AG09319 (cell line): ENCODE measurements at regions not wholly inside any gene's neighbourhood (a gene's known extent, or its start where the extent isn't known, plus 50 kb on each side); places are given as distances from the start of the nearest gene placed in this dataset.
"Not testable (repeated sequence)": the region's sequence is repeated elsewhere in the genome, so short reads cannot be mapped to it uniquely, and the experiment has no call there.

Source experiments
- DNase-seq: peaks from one replicate; pipeline ENCODE4 v3.0.0-alpha.2; 2010; ENCODE audit warnings: low read depth; ENCODE audit errors: extremely low read depth
- TF ChIP-seq, protein P1 (sequence below): IDR thresholded peaks from 2 replicates; pipeline ENCODE4 v1.5.1; 2011; ENCODE audit warnings: low read depth, mild to moderate bottlenecking, inconsistent platforms, low read length, moderate library complexity

DNA sequence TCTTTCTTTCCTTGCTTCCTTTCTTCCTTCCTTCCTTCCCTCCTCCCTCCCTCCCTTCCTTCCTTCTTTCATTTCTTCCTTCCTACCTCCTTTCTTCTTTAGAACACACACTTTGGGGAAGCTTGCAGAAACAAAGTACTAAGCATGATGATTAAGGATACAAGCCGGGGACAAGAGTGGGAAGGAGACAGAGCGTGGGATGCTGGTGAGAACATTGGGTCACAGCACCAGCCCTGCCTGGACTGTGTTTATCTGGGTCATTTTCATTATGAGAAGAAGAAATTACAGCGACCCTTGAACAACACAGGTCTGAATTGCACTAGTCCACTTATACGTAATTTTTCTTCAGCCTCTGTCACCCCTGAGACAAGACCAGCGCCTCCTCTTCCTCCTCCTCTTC is 169.3 kb upstream of the TBL1X start:
- DNase-seq: no peak
- TF ChIP-seq, protein P1, sequence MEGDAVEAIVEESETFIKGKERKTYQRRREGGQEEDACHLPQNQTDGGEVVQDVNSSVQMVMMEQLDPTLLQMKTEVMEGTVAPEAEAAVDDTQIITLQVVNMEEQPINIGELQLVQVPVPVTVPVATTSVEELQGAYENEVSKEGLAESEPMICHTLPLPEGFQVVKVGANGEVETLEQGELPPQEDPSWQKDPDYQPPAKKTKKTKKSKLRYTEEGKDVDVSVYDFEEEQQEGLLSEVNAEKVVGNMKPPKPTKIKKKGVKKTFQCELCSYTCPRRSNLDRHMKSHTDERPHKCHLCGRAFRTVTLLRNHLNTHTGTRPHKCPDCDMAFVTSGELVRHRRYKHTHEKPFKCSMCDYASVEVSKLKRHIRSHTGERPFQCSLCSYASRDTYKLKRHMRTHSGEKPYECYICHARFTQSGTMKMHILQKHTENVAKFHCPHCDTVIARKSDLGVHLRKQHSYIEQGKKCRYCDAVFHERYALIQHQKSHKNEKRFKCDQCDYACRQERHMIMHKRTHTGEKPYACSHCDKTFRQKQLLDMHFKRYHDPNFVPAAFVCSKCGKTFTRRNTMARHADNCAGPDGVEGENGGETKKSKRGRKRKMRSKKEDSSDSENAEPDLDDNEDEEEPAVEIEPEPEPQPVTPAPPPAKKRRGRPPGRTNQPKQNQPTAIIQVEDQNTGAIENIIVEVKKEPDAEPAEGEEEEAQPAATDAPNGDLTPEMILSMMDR: no peak

DNA sequence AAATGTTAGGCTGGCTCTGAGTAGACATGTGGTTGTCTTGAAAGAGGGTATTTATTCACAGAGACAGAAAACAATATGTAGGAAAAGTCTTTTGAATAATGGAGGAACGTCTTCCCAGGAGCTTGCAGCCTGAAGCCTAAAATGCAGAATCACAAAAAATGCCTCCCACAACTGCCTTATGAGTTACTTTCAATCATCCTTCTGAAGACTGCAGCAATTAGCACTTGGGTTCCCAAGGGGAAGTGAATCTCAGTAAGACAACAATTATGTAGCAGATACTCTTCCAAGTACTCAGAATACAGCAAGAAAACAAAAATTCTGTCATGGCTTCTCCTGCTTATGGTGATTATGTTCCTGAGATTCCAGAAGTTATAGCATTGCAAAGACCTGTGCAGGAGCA is 166.6 kb upstream of the TBL1X start:
- TF ChIP-seq, protein P1: no peak
- DNase-seq: no peak

DNA sequence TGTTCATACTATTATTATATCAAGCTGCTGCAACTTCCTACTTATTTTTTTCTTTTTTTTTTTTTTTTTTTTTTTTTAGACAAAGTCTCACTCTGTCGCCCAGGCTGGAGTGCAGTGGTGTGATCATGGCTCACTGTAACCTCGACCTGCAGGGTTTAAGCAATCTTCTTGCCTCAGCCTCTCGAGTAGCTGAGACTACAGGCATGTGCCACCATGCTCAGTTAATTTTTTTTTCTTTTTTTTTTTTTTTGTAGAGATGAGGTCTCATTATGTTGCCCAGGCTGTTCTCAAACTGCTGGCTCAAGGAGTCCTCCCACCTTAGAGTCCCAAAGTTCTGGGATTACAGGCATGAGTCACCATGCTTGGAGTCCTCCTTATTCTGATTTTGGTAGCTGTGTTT is 165.2 kb upstream of the TBL1X start:
- DNase-seq: not testable (repeated sequence)

DNA sequence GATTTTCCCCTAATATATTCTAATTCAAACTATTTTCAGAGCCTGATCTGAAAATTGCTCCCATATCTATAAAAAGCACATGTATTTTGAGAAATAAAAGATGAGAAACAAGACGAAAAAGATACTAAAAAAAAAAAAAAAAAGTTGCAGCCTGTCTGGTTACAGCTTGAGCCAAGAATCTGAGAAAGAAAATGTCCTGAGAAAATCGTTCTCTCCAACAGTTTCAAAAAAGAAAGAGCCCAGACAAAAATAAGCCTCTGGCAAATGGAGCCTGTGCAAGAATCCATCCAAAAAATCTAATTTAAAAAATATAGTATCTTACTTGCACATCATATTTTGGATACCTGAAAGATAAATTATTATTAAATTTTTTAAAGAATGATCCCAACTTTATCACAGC is 163.0 kb upstream of the TBL1X start:
- no peak for DNase-seq
- TF ChIP-seq, protein P1: no peak

DNA sequence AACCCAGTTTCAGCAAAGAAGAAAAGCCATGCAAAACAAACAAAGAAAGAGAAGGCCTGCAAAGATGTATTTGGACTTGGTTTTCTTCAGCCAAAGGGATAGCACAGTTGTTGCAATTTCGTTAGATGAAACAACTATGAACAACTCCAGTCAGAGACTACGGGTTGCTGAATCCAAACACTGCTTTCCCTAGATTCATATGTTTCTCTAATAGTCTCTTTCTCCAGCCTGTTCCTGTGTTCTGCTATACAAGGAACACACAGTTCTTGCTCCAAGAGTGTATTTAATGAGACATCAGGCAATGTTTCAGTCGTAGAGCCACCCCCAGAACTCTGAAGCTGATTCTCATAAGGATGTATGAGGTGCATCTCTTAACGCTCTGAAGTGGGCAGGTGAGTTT is 162.5 kb upstream of the TBL1X start:
- DNase-seq: no peak
- TF ChIP-seq, protein P1: no peak

DNA sequence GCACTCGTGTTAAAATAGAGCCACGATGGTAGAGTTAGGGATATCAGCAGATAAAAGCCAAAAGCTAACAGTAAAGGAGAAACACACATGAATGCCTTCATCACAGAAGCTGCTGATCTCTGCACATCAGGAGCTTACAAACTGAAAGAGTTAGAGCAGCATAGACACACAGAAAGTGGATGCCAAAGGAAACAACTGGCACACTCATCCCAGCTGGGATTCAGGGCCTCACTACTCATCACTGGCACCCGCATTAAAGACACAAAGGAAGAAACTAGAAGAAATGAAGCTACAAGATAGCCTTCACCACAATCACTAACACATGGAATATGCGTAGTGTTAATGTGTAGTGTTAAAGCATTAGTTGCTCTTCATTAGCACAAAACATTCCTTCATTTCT is 156.4 kb upstream of the TBL1X start:
- TF ChIP-seq, protein P1: no peak
- no peak for DNase-seq

DNA sequence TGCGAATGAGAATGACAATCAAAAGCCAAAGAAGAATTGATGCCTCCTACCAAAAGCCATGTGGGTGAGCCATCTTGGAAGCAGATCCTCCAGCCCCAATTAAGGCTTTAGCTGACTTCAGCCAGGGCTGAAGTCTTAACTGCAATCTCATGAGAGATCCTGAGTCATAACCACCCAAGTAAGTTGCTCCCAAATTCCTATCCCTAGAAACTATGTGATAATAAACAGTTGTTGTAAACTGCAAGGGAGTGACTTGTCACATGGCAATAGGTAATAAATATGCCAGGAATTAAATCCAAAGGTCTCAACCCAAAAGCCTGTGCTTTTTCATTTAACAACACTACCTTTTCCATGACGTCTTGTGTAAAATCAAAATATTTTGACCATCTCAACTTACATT is 154.2 kb upstream of the TBL1X start:
- TF ChIP-seq, protein P1: no peak
- DNase-seq: no peak

DNA sequence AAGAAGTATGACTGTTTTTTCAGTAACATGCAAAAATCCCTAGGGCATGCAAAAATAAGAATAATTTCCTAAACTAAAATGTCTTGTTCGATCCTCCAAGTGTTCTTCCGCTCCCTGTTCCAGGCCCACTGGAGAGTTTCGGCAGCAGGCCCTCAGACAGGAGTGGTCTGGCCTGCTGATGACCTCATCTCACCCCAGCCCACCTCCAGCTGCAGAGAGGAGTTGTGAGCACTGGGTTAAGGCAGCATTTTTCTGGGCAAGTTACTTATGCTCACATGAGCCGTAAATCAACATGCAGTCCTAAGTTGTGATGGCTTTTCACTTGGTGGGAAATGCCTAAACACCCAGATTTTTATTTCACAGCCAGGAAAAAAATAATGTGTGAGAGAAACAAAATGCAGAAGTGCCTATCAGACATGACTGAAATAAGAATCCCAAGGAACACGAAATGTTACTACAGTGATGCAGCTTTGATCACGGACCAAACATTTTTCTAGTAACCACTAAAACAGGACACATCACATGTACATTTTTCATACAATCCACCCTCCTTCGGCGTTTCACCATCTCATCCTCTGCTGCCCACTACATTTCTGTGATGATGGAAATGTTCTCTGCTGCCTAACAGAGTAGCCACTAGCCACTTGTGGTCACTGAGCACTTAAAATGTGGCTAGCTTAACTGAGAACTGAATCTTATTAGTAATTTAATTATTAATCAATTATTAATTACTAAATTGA is 153.3 kb upstream of the TBL1X start:
- TF ChIP-seq, protein P1: no peak
- DNase-seq: no peak
